NB4 (cell line): ENCODE measurements at regions not wholly inside any gene's neighbourhood (a gene's known extent, or its start where the extent isn't known, plus 50 kb on each side); places are given as distances from the start of the nearest gene placed in this dataset.

ENCODE experiments used
- DNase-seq: peaks from one replicate; pipeline ENCODE4 v3.0.0; 2010; ENCODE audit warnings: low read depth
- H3K4me3 ChIP-seq: one replicate; pipeline ENCODE4 v1.5.1; 2011; ENCODE audit warnings: mild to moderate bottlenecking, low read depth, low read length, moderate library complexity
- MYC ChIP-seq: IDR thresholded peaks from 2 replicates; pipeline ENCODE4 v1.6.1; 2011; ENCODE audit warnings: low read depth, low read length
- POLR2A ChIP-seq: IDR thresholded peaks from 2 replicates; pipeline ENCODE4 v1.6.1; 2011; ENCODE audit warnings: mild to moderate bottlenecking; ENCODE audit not compliant: insufficient read length; ENCODE audit errors: extremely low read depth
- TF ChIP-seq, protein P1 (sequence below): IDR thresholded peaks from one replicate; pipeline ENCODE4 v1.5.1; 2012; ENCODE audit warnings: low read depth, low read length
- TF ChIP-seq, protein P2 (sequence below): IDR thresholded peaks from 2 replicates; pipeline ENCODE4 v1.6.1; 2011; ENCODE audit warnings: low read depth, low read length

DNA sequence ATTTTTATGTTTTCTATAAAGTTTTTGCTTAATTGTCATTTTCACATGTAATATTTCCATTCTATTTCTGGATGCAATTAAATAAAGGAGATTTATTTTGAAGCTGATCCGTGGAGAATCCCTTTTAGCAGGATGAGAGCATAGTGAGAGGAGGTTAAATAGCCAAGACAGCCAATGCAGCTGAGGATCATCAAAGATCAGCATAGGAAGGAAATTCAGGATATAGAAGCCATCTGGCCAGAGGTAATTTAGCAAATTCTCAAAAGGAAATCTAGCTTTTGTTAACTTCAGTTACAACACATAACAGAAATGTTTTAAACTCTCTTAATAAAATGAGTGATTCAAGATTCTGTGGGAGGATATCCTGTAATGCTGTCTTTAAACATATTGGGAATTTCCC lies 122.8 kb upstream of the PDE3A start:
- no peak overlapping the region for H3K4me3 ChIP-seq
- DNase-seq, result no peak
- TF ChIP-seq POLR2A, result no peak
- TF ChIP-seq, protein P1, sequence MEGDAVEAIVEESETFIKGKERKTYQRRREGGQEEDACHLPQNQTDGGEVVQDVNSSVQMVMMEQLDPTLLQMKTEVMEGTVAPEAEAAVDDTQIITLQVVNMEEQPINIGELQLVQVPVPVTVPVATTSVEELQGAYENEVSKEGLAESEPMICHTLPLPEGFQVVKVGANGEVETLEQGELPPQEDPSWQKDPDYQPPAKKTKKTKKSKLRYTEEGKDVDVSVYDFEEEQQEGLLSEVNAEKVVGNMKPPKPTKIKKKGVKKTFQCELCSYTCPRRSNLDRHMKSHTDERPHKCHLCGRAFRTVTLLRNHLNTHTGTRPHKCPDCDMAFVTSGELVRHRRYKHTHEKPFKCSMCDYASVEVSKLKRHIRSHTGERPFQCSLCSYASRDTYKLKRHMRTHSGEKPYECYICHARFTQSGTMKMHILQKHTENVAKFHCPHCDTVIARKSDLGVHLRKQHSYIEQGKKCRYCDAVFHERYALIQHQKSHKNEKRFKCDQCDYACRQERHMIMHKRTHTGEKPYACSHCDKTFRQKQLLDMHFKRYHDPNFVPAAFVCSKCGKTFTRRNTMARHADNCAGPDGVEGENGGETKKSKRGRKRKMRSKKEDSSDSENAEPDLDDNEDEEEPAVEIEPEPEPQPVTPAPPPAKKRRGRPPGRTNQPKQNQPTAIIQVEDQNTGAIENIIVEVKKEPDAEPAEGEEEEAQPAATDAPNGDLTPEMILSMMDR, result no peak
- no peak for TF ChIP-seq MYC
- TF ChIP-seq, protein P2, sequence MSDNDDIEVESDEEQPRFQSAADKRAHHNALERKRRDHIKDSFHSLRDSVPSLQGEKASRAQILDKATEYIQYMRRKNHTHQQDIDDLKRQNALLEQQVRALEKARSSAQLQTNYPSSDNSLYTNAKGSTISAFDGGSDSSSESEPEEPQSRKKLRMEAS, result no peak

DNA sequence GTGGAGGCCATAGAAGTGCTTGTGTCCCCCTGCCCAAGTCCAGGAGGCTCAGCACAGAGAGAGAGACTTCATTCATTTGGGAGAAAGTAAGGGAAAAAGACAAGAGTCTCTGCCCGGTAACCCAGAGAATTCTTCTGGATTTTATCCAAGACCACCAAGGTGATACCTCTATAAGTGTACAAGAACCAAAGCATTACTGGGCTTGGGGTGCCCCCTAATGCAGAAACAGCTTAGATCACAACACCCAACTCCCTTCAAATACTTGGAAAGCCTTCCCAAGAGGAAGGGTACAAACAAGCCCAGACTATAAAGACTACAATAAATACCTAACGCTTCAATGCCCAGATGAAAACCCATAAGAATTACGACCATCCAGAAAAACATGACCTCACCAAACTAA lies 119.7 kb upstream of the PDE3A start:
- TF ChIP-seq MYC (no peak), POLR2A (no peak)
- TF ChIP-seq, protein P2, result no peak
- TF ChIP-seq, protein P1, result no peak
- no peak for DNase-seq
- no peak overlapping the region for H3K4me3 ChIP-seq

DNA sequence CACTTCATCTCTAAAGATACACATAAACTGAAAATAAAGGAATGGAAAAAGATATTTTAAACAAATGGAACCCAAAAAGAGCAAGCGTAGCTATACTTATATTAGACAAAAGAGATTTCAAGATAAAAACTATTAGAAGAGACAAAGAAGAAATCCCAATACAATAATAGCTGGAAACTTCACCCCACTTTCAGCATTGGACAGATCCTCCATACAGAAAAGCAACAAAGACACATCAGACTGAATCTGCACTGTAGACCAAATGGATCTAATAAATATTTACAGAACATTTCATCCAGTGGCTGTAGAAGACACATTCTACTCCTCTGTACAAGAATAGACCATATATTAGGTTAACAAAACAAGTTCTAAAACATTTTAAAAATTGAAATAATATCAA lies 117.6 kb upstream of the PDE3A start:
- no peak for DNase-seq
- no peak overlapping the region for H3K4me3 ChIP-seq
- TF ChIP-seq, protein P2, result no peak
- TF ChIP-seq MYC (no peak), POLR2A (no peak)
- TF ChIP-seq, protein P1, result no peak

DNA sequence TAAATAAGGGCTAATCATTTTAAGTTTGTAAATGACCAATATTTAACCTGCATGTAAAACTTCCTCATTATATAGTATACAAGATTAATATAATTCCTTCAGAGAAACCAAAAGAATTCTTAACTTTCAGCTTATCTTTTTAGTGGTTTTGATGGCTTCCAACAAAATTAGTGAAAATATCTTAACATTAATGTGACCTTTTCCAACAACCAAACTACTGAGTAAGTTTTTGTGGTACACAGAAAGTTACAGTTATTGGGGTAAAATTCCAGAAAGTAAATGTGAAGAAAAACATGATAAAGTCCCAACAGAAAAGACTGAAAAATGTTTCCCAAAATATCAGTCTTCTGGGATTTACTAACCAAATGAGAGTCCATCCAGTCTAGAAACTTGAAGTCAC lies 111.0 kb upstream of the PDE3A start:
- no peak overlapping the region for H3K4me3 ChIP-seq
- no peak for TF ChIP-seq POLR2A
- TF ChIP-seq, protein P2, result no peak
- TF ChIP-seq, protein P1, result no peak
- no peak for DNase-seq

DNA sequence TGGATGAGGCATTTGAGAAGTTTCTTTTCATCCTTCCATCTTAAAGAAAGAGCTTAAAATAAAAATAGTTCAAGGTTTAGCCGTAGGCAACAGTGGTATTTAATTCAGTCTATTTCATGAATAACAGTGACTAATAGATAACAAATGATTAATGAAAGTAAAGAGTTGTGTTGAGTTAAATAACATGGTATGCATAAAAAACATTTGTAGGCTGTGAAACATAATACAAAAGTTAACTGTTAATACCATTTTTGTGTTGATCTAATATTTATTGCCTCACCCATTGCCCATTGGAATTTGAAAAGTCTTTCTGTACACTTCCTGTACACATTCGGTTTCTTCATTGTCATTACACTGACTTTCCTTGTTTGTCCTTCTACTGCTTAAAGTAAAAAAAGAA lies 108.6 kb upstream of the PDE3A start:
- TF ChIP-seq, protein P1, result no peak
- TF ChIP-seq POLR2A, result no peak
- no peak for TF ChIP-seq MYC
- TF ChIP-seq, protein P2, result no peak
- no peak for DNase-seq
- no peak overlapping the region for H3K4me3 ChIP-seq

DNA sequence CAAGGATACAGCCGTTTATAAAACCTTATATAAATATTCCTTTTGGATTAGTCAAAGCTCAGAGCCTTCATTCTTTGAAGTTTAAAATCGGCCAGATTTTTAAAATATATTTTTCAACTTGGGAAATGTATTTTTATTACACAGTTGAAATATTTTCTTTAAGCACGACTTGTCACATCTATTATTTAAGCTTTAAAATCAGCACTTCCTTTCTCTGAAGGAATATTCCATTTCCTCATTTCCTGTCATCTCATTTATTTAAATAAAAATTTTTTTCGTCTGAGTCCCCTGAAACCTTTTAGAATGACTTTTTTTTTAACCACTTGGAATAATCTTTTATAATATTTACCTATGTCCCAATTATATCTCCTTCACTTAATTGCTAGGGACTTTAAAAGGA lies 107.5 kb upstream of the PDE3A start:
- no peak overlapping the region for H3K4me3 ChIP-seq
- TF ChIP-seq, protein P1, result no peak
- TF ChIP-seq, protein P2, result no peak
- DNase-seq, result no peak
